ENCODE measurements at regions not wholly inside any gene's neighbourhood (a gene's known extent, or its start where the extent isn't known, plus 50 kb on each side); places are given as distances from the start of the nearest gene placed in this dataset.

DNA sequence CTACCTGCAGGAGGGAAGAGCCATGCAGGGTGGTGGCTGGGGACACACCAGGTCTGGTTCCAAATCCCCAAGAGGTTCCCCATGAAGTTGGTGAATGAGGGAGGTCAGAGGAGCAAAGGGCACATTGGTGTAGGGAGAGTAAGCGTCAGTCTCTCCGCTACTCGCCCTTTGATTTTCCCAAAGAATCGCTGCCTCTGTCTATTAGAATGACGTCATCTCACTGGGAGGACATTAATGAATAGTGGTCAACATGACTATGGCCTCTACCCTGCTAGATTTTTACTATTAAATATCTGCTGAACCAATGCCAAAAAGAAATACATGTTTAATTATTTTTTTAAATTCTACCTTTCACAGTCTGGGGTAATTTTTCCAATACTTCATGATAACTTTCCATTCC, 109.6 kb upstream of the SNTG2 start:
- Mint-ChIP-seq H3K4me3 (no peak overlapping the region), H3K36me3 (ENCODE audit: low read depth) (no peaks in the 10 kb centered on the region)

DNA sequence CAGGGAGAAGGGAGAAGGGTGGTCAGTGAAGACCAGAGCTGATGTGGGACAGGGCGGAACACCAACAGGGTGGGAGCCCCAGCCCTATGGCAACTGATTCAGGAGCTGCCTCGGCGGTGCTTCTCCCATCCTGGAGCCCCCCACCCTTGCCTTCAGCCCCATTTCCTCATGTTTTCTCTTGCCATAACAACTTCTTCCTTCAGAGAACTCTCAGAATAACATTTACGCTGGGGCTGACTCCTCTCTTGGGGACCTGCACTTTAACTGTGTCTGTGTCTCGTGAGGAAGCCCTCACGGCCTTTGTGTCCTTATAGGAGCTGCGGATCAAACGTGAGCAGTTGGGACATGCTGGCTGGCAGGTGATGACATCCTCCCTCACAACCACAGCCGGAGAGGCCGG, 116.4 kb upstream of the SNTG2 start:
- Mint-ChIP-seq H3K9me3 (no peaks in the 10 kb centered on the region), H3K4me3 (no peak overlapping the region), H3K4me1 (no peaks in the 10 kb centered on the region), H3K36me3 (ENCODE audit: low read depth) (no peaks in the 10 kb centered on the region), H3K27me3 (peaks cover 17% of the 10 kb centered on the region), H3K27ac (no peak overlapping the region)
- no peak for ATAC-seq (replicated peaks)

More for the DNA sequence above, 109.6 kb upstream of the SNTG2 start:
- no peaks in the 10 kb centered on the region for H3K9me3 Mint-ChIP-seq
- H3K4me1 Mint-ChIP-seq = no peaks in the 10 kb centered on the region
- no peak for ATAC-seq (replicated peaks)
- H3K27me3 Mint-ChIP-seq = peaks cover 22% of the 10 kb centered on the region
- no peak overlapping the region for H3K27ac Mint-ChIP-seq

DNA sequence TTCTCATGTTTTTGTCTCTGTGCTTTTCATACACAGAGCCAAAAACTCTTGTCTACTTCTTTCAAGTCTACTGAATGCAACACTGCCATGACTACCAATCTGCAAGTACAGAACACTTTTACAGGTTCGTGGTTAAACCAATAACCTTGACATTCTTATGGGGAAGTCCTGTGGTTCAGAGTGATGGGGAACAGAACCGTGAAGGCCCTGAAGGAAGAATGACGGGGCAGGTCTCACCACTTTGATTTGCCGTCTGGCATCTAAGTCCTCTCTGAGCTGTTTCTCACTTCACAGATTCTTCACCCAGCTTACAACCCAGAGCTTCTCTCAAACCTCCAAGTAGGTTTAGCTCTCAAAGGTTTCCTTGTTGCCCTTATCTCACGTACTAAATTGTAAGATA, 117.5 kb upstream of the SNTG2 start:
- peak; percentile 60 for ATAC-seq (replicated peaks)
- Mint-ChIP-seq H3K9me3 (no peaks in the 10 kb centered on the region), H3K27ac (no peak overlapping the region), H3K4me1 (no peaks in the 10 kb centered on the region), H3K27me3 (peaks cover 11% of the 10 kb centered on the region), H3K36me3 (ENCODE audit: low read depth) (no peaks in the 10 kb centered on the region), H3K4me3 (no peak overlapping the region)

DNA sequence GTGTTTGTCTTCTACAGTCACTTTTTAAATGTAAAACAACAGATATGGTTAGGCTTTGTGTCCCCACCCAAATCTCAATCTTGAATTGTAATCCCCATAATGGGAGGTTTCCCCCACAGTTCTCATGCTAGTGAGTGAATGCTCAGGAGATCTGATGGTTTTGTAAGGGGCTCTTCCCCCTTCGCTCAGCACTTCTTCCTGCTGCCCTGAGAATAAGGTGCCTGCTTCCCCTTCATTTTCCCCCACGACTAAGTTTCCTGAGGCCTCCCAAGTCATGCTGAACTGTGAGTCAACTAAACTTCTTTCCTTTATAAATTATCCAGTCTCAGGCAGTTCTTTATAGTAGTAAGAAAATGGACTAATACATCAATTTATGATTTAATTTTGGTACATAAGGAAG, 118.0 kb upstream of the SNTG2 start:
- H3K27me3 Mint-ChIP-seq = peaks cover 6% of the 10 kb centered on the region
- no peaks in the 10 kb centered on the region for H3K9me3 Mint-ChIP-seq
- no peak overlapping the region for H3K27ac Mint-ChIP-seq
- H3K4me1 Mint-ChIP-seq = no peaks in the 10 kb centered on the region
- H3K4me3 Mint-ChIP-seq = no peak overlapping the region
- no peaks in the 10 kb centered on the region for H3K36me3 Mint-ChIP-seq (ENCODE audit: low read depth)
- ATAC-seq (replicated peaks) = no peak

DNA sequence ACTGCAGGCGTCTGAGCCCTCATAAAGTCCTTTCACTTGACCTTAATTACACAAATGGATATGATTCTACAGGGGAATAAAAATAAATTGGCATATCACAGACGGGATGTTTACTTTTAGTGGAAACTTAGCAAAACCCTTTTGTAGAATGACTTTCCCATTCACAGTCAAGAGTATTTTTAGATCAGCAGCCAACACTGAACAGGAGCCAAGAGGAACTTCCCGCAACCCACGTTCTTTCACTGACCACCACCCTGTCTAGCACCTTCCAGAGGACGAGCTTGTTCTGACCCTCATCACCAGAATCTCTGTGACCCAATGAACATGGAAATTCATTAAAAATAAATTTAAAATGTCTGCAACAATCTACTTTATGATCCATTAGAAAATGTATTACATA, 119.0 kb upstream of the SNTG2 start:
- ATAC-seq (replicated peaks) = no peak
- Mint-ChIP-seq H3K36me3 (ENCODE audit: low read depth) (no peaks in the 10 kb centered on the region), H3K27me3 (peaks cover 4% of the 10 kb centered on the region), H3K4me1 (no peaks in the 10 kb centered on the region), H3K4me3 (no peak overlapping the region), H3K9me3 (no peaks in the 10 kb centered on the region), H3K27ac (no peak overlapping the region)

DNA sequence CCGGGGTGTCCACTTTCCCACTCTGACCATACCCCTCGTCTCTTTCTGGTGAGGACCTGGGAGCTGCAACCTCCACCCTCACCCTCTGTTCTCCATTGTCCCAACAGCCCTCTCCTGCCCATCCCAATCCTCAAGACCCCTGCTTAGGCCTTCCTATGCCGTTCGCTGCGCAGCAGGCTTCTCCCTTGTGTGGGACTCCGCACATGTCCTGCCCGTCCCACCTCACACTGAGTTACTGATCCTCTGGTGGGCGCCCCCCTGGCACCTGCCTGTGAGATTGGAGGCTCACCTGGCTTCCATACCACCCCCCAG, 119.5 kb upstream of the SNTG2 start:
- no peak overlapping the region for H3K4me3 Mint-ChIP-seq
- no peaks in the 10 kb centered on the region for H3K36me3 Mint-ChIP-seq (ENCODE audit: low read depth)
- ATAC-seq (replicated peaks) = no peak
- H3K4me1 Mint-ChIP-seq = no peaks in the 10 kb centered on the region
- H3K27me3 Mint-ChIP-seq = peaks cover 3% of the 10 kb centered on the region
- no peaks in the 10 kb centered on the region for H3K9me3 Mint-ChIP-seq
- H3K27ac Mint-ChIP-seq = no peak overlapping the region

DNA sequence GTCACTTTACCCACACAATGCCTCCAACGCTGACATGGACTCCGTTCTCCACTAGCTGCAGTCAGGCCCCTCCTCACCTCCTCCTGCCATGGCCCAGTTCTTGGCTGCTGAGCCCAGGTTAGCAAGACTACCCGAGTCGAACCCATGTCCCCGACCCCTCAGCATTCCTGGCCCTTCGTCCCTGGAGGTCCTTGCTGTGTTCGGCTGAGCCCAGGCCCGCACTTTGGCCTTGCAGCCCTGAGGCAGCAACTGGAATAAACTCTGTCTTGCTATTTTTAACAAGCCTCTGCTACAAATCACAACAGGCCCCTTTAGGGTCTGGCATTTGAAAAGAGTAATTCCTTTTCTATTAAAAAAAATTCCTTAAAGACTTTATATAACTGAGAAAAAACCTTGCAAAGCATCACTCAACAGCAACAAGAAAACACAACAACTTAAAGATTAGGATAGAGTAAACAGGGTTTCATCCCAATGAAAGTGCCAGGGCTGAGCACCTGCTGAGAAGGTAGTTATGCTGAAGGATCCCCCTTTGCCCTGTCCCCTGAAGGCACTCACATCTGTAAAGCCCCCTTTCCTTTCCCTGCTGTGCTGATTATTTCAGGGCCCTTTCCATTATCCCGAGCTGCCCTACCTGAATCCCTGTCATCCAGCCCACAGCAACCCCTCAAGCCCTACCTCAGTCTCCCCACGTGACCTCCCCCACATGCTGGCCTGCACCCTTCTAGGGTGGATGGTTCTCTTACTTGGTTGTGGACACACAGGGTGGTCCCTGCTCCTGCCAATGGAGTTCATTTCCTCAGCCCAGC, 120.0 kb upstream of the SNTG2 start:
- no peak overlapping the region for H3K27ac Mint-ChIP-seq
- no peaks in the 10 kb centered on the region for H3K4me1 Mint-ChIP-seq
- no peaks in the 10 kb centered on the region for H3K36me3 Mint-ChIP-seq (ENCODE audit: low read depth)
- peaks cover 3% of the 10 kb centered on the region for H3K27me3 Mint-ChIP-seq
- H3K4me3 Mint-ChIP-seq = no peak overlapping the region
- H3K9me3 Mint-ChIP-seq = no peaks in the 10 kb centered on the region
- no peak for ATAC-seq (replicated peaks)

DNA sequence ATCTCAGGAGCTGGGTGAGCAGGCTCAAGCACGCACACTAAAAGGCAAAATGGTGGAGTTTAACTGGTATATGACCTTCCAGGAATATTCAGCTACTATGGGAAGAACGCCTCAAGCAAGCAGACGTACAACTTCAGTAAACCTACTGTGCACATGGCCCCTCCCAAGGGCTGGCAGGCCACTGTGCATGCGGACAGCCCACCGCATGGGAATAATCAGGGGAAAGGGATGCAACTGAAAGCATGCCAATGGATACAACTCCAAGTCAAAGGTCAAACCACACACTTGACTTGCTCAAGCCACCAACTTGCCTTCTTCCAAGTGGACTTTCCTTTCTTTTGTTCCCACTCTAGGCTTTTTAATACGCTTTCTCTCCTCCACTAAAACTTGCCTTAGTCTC, 121.6 kb upstream of the SNTG2 start:
- no peaks in the 10 kb centered on the region for H3K9me3 Mint-ChIP-seq
- H3K27me3 Mint-ChIP-seq = peaks cover 3% of the 10 kb centered on the region
- no peaks in the 10 kb centered on the region for H3K4me1 Mint-ChIP-seq
- ATAC-seq (replicated peaks) = no peak
- H3K36me3 Mint-ChIP-seq (ENCODE audit: low read depth) = no peaks in the 10 kb centered on the region
- H3K27ac Mint-ChIP-seq = no peak overlapping the region
- no peak overlapping the region for H3K4me3 Mint-ChIP-seq

DNA sequence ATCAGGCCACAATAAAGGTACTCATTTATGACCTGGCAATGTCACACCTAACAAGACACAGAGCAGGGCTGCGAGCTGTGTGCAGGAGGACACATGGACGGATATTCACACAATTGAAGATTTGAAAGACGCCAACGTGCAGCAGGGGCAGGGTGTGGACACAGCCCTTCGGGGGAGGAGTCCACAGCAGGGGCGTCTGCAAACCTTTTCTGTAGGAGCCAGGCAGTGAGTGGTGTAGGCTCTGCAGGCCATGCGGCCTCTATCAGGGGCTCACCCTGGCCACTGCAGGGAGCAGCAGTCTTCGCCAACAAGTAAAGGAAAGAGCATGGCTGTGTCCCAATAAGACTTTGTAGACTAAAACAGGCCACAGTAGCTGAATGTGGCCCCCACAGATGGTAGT, 125.7 kb upstream of the SNTG2 start:
- no peak for ATAC-seq (replicated peaks)
- Mint-ChIP-seq H3K36me3 (ENCODE audit: low read depth) (no peaks in the 10 kb centered on the region), H3K27me3 (no peaks in the 10 kb centered on the region), H3K27ac (no peak overlapping the region), H3K9me3 (no peaks in the 10 kb centered on the region), H3K4me1 (no peaks in the 10 kb centered on the region), H3K4me3 (no peak overlapping the region)

DNA sequence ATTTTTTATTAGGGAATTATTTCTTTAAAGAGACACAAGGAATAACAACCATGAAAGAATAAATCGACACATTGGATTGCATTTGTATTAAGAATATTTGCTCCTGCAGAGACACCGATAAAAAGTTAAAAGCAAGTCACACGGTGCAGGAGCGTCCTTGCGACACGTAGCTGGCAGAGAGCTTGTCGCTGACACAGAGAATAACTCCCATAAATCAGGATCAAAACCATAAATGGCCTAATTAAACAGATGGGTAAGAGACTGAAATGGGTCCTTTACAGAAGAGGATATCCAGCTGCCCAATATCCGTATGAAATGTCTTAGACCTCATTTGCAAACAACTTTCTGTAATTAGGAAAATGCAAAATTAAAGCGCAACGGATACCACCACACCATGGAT, 126.1 kb upstream of the SNTG2 start:
- ATAC-seq (replicated peaks) = no peak
- no peak overlapping the region for H3K4me3 Mint-ChIP-seq
- H3K9me3 Mint-ChIP-seq = no peaks in the 10 kb centered on the region
- no peaks in the 10 kb centered on the region for H3K27me3 Mint-ChIP-seq
- H3K4me1 Mint-ChIP-seq = no peaks in the 10 kb centered on the region
- H3K36me3 Mint-ChIP-seq (ENCODE audit: low read depth) = no peaks in the 10 kb centered on the region
- H3K27ac Mint-ChIP-seq = no peak overlapping the region

DNA sequence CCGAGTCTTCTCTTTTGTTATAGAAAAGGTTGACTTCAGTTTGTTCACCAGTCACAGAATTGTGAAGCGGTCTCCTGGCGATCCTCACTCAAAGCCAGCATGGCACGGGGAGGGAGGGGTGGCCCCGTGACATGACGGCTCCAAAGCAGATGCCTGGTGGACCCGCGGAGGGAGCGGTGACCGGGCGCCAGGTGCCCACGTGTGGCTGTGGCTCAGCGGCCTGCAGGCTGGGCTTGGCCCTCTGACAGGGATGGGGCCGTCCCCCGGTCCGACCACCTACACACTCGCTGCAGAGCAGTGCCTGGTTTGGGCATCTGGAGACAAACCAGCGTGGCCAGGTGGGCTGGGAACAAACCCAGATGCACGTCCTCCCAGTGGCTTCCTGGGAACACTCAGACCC, 129.1 kb upstream of the SNTG2 start:
- Mint-ChIP-seq H3K4me3 (no peak overlapping the region), H3K4me1 (no peaks in the 10 kb centered on the region), H3K27ac (no peak overlapping the region), H3K36me3 (ENCODE audit: low read depth) (no peaks in the 10 kb centered on the region), H3K27me3 (no peaks in the 10 kb centered on the region), H3K9me3 (no peaks in the 10 kb centered on the region)
- no peak for ATAC-seq (replicated peaks)

DNA sequence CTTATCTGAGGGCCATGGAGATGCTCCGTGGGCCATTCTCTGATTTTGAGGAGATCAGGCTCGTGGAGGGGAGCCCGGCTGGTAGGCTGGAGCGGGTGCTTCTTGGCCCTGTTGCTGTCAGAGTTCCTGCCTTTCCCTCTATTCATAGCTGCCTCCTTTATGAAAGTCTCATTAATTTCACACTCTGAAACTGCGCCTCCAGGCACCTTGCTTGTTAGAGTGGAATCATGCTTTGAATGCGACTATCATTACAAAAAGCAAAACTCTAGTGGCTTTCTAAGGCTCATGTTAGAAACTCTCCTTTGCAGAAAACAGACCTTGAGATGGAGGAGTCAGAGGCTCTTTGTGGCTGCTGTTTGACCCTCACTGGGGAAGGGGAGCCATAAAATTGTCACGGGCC, 131.0 kb upstream of the SNTG2 start:
- H3K9me3 Mint-ChIP-seq = no peaks in the 10 kb centered on the region
- no peak overlapping the region for H3K27ac Mint-ChIP-seq
- H3K27me3 Mint-ChIP-seq = no peaks in the 10 kb centered on the region
- no peak overlapping the region for H3K4me3 Mint-ChIP-seq
- no peak for ATAC-seq (replicated peaks)
- H3K36me3 Mint-ChIP-seq (ENCODE audit: low read depth) = no peaks in the 10 kb centered on the region
- H3K4me1 Mint-ChIP-seq = no peaks in the 10 kb centered on the region

DNA sequence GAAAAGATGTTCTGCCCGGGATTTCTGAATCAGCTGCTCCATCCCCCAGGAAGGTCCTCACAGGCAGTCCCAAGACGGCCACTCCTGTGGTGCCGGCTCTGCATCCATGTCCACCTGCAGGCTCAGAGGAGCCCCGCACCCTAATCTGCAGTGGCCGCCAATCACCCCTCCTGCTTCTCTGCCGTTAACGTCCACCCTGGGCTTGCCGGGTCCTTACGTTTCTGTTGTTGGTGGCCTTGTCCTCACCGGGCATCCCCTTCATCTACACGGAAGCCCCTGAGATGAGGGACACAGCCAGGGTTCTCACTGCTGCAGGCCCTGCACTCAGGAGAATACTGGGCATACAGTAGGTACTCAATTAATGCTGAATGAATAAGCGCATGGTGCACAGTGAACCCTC, 131.5 kb upstream of the SNTG2 start:
- H3K4me3 Mint-ChIP-seq = no peak overlapping the region
- no peaks in the 10 kb centered on the region for H3K27me3 Mint-ChIP-seq
- no peaks in the 10 kb centered on the region for H3K36me3 Mint-ChIP-seq (ENCODE audit: low read depth)
- H3K27ac Mint-ChIP-seq = no peak overlapping the region
- no peak for ATAC-seq (replicated peaks)
- no peaks in the 10 kb centered on the region for H3K4me1 Mint-ChIP-seq
- H3K9me3 Mint-ChIP-seq = no peaks in the 10 kb centered on the region

DNA sequence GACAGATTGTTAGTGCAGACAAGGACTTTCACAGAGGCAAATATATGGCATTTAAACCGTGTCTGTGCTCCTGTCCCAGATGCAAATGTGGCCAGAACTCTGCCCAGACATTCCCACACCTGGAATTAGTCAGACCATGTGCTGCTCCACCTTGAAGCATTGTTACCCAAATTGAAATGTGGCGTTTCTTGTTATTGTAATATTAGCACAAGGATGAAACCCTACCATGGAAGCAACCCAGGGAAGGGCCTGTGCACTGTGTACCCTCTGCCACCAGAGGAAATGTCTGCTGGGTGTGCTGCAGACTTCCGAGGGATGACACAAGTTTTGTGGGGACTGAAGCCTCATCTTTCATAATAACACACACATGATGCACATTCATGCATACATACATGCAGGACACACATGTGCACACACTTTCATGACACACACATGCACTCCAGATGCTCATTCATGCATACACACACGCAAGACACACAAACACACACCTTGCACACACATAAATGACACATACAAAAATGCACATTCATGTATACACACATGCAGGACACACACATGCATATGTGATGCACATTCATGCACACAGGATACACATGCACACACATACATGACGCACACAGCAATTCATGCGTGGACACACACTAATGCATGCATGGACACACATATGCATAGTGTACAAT, 133.2 kb upstream of the SNTG2 start:
- Mint-ChIP-seq H3K36me3 (ENCODE audit: low read depth) (no peaks in the 10 kb centered on the region), H3K9me3 (no peaks in the 10 kb centered on the region), H3K27me3 (no peaks in the 10 kb centered on the region), H3K4me3 (no peak overlapping the region), H3K27ac (no peak overlapping the region), H3K4me1 (no peaks in the 10 kb centered on the region)
- no peak for ATAC-seq (replicated peaks)

DNA sequence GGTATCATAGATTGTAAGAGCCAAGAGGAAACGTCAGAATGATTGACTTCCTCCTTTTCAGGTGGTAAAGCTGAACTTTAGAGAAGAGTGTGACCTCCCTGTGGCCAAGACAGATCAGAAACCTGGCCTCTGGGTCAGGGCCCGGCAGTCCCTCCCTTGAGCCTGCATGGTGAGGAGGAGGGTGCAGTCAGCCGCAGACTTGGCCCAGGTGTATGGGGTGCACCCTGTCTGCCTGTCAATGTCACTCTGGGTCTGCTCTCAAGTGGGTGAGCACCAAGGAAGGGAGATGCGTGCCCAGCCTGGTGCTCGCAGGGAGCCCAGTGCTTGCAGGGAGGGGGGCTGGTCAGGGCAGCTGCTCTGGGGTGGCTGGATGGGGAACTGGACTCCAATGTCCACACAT, 134.4 kb upstream of the SNTG2 start:
- no peak overlapping the region for H3K4me3 Mint-ChIP-seq
- H3K4me1 Mint-ChIP-seq = no peaks in the 10 kb centered on the region
- H3K27me3 Mint-ChIP-seq = no peaks in the 10 kb centered on the region
- H3K9me3 Mint-ChIP-seq = no peaks in the 10 kb centered on the region
- ATAC-seq (replicated peaks) = no peak
- H3K27ac Mint-ChIP-seq = no peak overlapping the region
- no peaks in the 10 kb centered on the region for H3K36me3 Mint-ChIP-seq (ENCODE audit: low read depth)

Measured in activated T-helper 17 cell treated with anti-CD3 and anti-CD28 coated beads, Interleukin-2, amount 50 U/mL, for 72 hours (primary cell).